CD1c-positive myeloid dendritic cell (primary cell): ENCODE measurements at regions not wholly inside any gene's neighbourhood (a gene's known extent, or its start where the extent isn't known, plus 50 kb on each side); places are given as distances from the start of the nearest gene placed in this dataset.

ENCODE experiments used
- DNase-seq: peaks from one replicate; pipeline ENCODE4 v3.0.0-alpha.2; 2016; ENCODE audit errors: extremely low spot score

GRCh38 chr1:81330521-81330920 lies 470.2 kb upstream of the ADGRL2 start:
- no peak for DNase-seq

- DNase-seq: no peak
These were observed 470.6 kb upstream of the ADGRL2 start for GRCh38 chr1:81330111-81330510.

- no peak for DNase-seq
These were observed 471.7 kb upstream of the ADGRL2 start for GRCh38 chr1:81329041-81329440.

GRCh38 chr1:81327743-81328142 lies 473.0 kb upstream of the ADGRL2 start:
- no peak for DNase-seq

GRCh38 chr1:81327103-81327710 lies 473.5 kb upstream of the ADGRL2 start:
- no peak for DNase-seq

GRCh38 chr1:81326212-81326611 lies 474.5 kb upstream of the ADGRL2 start:
- DNase-seq: no peak

GRCh38 chr1:81325397-81325796 lies 475.3 kb upstream of the ADGRL2 start:
- no peak for DNase-seq

- no peak for DNase-seq
These were observed 476.9 kb upstream of the ADGRL2 start for GRCh38 chr1:81323862-81324261.

GRCh38 chr1:81317191-81317590 lies 483.5 kb upstream of the ADGRL2 start:
- no peak for DNase-seq

- no peak for DNase-seq
These were observed 486.1 kb upstream of the ADGRL2 start for GRCh38 chr1:81314513-81315233.

- no peak for DNase-seq
These were observed 487.4 kb upstream of the ADGRL2 start for GRCh38 chr1:81313289-81313688.

- DNase-seq: no peak
These were observed 488.4 kb upstream of the ADGRL2 start for GRCh38 chr1:81312272-81312754.

- no peak for DNase-seq
These were observed 490.5 kb upstream of the ADGRL2 start for GRCh38 chr1:81310250-81310649.

GRCh38 chr1:81308191-81308590 lies 492.5 kb upstream of the ADGRL2 start:
- no peak for DNase-seq

- DNase-seq: no peak
These were observed 492.9 kb upstream of the ADGRL2 start for GRCh38 chr1:81307786-81308185.

- no peak for DNase-seq
These were observed 494.7 kb upstream of the ADGRL2 start for GRCh38 chr1:81305997-81306452.

GRCh38 chr1:81304187-81304586 lies 496.5 kb upstream of the ADGRL2 start:
- DNase-seq: no peak

GRCh38 chr1:81299892-81300291 lies 500.8 kb upstream of the ADGRL2 start:
- DNase-seq: no peak

GRCh38 chr1:81298266-81298665 lies 502.5 kb upstream of the ADGRL2 start:
- DNase-seq: no peak

- no peak for DNase-seq
These were observed 504.1 kb upstream of the ADGRL2 start for GRCh38 chr1:81296601-81297000.

- no peak for DNase-seq
These were observed 510.4 kb upstream of the ADGRL2 start for GRCh38 chr1:81290326-81290725.

- DNase-seq: no peak
These were observed 512.0 kb upstream of the ADGRL2 start for GRCh38 chr1:81288689-81289088.

GRCh38 chr1:81287411-81288080 lies 513.2 kb upstream of the ADGRL2 start:
- DNase-seq: no peak
